ENCODE measurements at regions not wholly inside any gene's neighbourhood (a gene's known extent, or its start where the extent isn't known, plus 50 kb on each side); places are given as distances from the start of the nearest gene placed in this dataset.

GRCh38 chr11:97637701-97638100 is 1247.9 kb downstream of the JRKL start:
- no peak overlapping the region for H3K4me2 ChIP-seq
- no peaks in the 10 kb centered on the region for H3K9me2 ChIP-seq
- H2AFZ ChIP-seq (ENCODE audit: low read depth), result no peak overlapping the region
- TF ChIP-seq POLR2AphosphoS5 (IDR thresholded peaks at IDR 0.05; ENCODE audit: low read depth, low read length) (no peak), NRF1 (IDR thresholded peaks at IDR 0.05; ENCODE audit: low read depth, low read length) (no peak), RAD21 (IDR thresholded peaks at IDR 0.05; ENCODE audit: low read length) (no peak), MEF2A (IDR thresholded peaks at IDR 0.05; ENCODE audit: borderline replicate concordance, low read depth) (no peak)
- CTCF ChIA-PET, result no interaction called here
- H3K4me3 ChIP-seq (ENCODE audit: low read depth in 2 of 2, low read length in 1 of 2), result no peak overlapping the region
- H3K27ac ChIP-seq (ENCODE audit: low read depth in 2 of 2, low read length in 1 of 2), result no peak overlapping the region
- H3F3A ChIP-seq (replicated peaks; ENCODE audit: insufficient read depth), result no peaks in the 10 kb centered on the region
- no peaks in the 10 kb centered on the region for H3K79me2 ChIP-seq (ENCODE audit: insufficient read depth)
- no peaks in the 10 kb centered on the region for H4K20me1 ChIP-seq (ENCODE audit: insufficient read depth)
- H3K4me1 ChIP-seq (ENCODE audit: control insufficient read depth in 1 of 2, insufficient read depth in 2 of 2, low read depth in 1 of 2, low read length in 1 of 2), result no peaks in the 10 kb centered on the region
- H3K27me3 ChIP-seq (ENCODE audit: insufficient read depth), result no peaks in the 10 kb centered on the region
- no peak overlapping the region for H3K9ac ChIP-seq
- no peaks in the 10 kb centered on the region; the same call in 1 of the 2 replicates for H3K9me3 ChIP-seq
- H3K36me3 ChIP-seq (replicated peaks in 1 of 2; ENCODE audit: control insufficient read depth in 1 of 2, insufficient read depth in 2 of 2, low read length in 1 of 2), result no peaks in the 10 kb centered on the region
- DNase-seq, result no peak
- POLR2A ChIA-PET, result no interaction called here

GRCh38 chr11:97638641-97639224 is 1248.9 kb downstream of the JRKL start:
- Histone ChIP-seq H3K9me2 (no peaks in the 10 kb centered on the region), H3K9me3 (no peaks in the 10 kb centered on the region; the same call in 1 of the 2 replicates), H3K4me2 (no peak overlapping the region), H4K20me1 (ENCODE audit: insufficient read depth) (no peaks in the 10 kb centered on the region), H3K36me3 (replicated peaks in 1 of 2; ENCODE audit: control insufficient read depth in 1 of 2, insufficient read depth in 2 of 2, low read length in 1 of 2) (no peaks in the 10 kb centered on the region), H3F3A (replicated peaks; ENCODE audit: insufficient read depth) (no peaks in the 10 kb centered on the region), H3K27me3 (ENCODE audit: insufficient read depth) (no peaks in the 10 kb centered on the region), H3K79me2 (ENCODE audit: insufficient read depth) (no peaks in the 10 kb centered on the region), H3K27ac (ENCODE audit: low read depth in 2 of 2, low read length in 1 of 2) (no peak overlapping the region), H2AFZ (ENCODE audit: low read depth) (no peak overlapping the region), H3K4me3 (ENCODE audit: low read depth in 2 of 2, low read length in 1 of 2) (no peak overlapping the region), H3K4me1 (ENCODE audit: control insufficient read depth in 1 of 2, insufficient read depth in 2 of 2, low read depth in 1 of 2, low read length in 1 of 2) (no peaks in the 10 kb centered on the region), H3K9ac (no peak overlapping the region)
- WGBS (ENCODE audit: low lambda C conversion rate), result 3% methylated on average over 1 of the region's 1 CpG
- ChIA-PET POLR2A (no interaction called here), CTCF (interaction anchor here (0.9 kb wide), 1 partner anchor 44 kb away, joined by 3 read pairs; no protein-coding TSS in a partner anchor)
- no peak for TF ChIP-seq FOXJ3 (CRISPR knock-in tag; IDR thresholded peaks at IDR 0.05)
- TF ChIP-seq RCOR1 (IDR thresholded peaks at IDR 0.05; ENCODE audit: low read length), result no peak
- TF ChIP-seq, protein P1, sequence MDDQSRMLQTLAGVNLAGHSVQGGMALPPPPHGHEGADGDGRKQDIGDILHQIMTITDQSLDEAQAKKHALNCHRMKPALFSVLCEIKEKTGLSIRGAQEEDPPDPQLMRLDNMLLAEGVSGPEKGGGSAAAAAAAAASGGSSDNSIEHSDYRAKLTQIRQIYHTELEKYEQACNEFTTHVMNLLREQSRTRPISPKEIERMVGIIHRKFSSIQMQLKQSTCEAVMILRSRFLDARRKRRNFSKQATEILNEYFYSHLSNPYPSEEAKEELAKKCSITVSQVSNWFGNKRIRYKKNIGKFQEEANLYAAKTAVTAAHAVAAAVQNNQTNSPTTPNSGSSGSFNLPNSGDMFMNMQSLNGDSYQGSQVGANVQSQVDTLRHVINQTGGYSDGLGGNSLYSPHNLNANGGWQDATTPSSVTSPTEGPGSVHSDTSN (IDR thresholded peaks at IDR 0.05), result no peak
- TF ChIP-seq EZH2phosphoT487 (IDR thresholded peaks at IDR 0.05; ENCODE audit: borderline replicate concordance, low read depth), result no peak
- TF ChIP-seq MEF2A (IDR thresholded peaks at IDR 0.05; ENCODE audit: borderline replicate concordance, low read depth), result no peak
- no peak for TF ChIP-seq RXRA (IDR thresholded peaks at IDR 0.05; ENCODE audit: borderline replicate concordance, low read depth)
- no peak for TF ChIP-seq EP300 (IDR thresholded peaks at IDR 0.05; ENCODE audit: borderline replicate concordance in 1 of 2, low read depth in 1 of 2, low read length in 1 of 2)
- no peak for TF ChIP-seq ELF1 (IDR thresholded peaks at IDR 0.05)
- TF ChIP-seq FOXM1 (IDR thresholded peaks at IDR 0.05; ENCODE audit: low read depth), result no peak
- no peak for TF ChIP-seq MXI1 (IDR thresholded peaks at IDR 0.05; ENCODE audit: low read depth, low read length)
- no peak for TF ChIP-seq FOSL2 (IDR thresholded peaks at IDR 0.05; ENCODE audit: borderline replicate concordance, low read depth)
- no peak for TF ChIP-seq GATA2 (CRISPR knock-in tag; IDR thresholded peaks at IDR 0.05)
- no peak for TF ChIP-seq NRF1 (IDR thresholded peaks at IDR 0.05; ENCODE audit: low read depth, low read length)
- no peak for TF ChIP-seq YY1 (IDR thresholded peaks at IDR 0.05; ENCODE audit: low read depth)
- TF ChIP-seq, protein P2, sequence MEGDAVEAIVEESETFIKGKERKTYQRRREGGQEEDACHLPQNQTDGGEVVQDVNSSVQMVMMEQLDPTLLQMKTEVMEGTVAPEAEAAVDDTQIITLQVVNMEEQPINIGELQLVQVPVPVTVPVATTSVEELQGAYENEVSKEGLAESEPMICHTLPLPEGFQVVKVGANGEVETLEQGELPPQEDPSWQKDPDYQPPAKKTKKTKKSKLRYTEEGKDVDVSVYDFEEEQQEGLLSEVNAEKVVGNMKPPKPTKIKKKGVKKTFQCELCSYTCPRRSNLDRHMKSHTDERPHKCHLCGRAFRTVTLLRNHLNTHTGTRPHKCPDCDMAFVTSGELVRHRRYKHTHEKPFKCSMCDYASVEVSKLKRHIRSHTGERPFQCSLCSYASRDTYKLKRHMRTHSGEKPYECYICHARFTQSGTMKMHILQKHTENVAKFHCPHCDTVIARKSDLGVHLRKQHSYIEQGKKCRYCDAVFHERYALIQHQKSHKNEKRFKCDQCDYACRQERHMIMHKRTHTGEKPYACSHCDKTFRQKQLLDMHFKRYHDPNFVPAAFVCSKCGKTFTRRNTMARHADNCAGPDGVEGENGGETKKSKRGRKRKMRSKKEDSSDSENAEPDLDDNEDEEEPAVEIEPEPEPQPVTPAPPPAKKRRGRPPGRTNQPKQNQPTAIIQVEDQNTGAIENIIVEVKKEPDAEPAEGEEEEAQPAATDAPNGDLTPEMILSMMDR (IDR thresholded peaks at IDR 0.05), result no peak
- TF ChIP-seq, protein P3, sequence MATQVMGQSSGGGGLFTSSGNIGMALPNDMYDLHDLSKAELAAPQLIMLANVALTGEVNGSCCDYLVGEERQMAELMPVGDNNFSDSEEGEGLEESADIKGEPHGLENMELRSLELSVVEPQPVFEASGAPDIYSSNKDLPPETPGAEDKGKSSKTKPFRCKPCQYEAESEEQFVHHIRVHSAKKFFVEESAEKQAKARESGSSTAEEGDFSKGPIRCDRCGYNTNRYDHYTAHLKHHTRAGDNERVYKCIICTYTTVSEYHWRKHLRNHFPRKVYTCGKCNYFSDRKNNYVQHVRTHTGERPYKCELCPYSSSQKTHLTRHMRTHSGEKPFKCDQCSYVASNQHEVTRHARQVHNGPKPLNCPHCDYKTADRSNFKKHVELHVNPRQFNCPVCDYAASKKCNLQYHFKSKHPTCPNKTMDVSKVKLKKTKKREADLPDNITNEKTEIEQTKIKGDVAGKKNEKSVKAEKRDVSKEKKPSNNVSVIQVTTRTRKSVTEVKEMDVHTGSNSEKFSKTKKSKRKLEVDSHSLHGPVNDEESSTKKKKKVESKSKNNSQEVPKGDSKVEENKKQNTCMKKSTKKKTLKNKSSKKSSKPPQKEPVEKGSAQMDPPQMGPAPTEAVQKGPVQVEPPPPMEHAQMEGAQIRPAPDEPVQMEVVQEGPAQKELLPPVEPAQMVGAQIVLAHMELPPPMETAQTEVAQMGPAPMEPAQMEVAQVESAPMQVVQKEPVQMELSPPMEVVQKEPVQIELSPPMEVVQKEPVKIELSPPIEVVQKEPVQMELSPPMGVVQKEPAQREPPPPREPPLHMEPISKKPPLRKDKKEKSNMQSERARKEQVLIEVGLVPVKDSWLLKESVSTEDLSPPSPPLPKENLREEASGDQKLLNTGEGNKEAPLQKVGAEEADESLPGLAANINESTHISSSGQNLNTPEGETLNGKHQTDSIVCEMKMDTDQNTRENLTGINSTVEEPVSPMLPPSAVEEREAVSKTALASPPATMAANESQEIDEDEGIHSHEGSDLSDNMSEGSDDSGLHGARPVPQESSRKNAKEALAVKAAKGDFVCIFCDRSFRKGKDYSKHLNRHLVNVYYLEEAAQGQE (IDR thresholded peaks at IDR 0.05; ENCODE audit: low read depth, low read length), result no peak
- no peak for TF ChIP-seq RAD21 (IDR thresholded peaks at IDR 0.05; ENCODE audit: low read length)
- no peak for TF ChIP-seq POLR2AphosphoS5 (IDR thresholded peaks at IDR 0.05; ENCODE audit: low read depth, low read length)
- TF ChIP-seq SMC3 (IDR thresholded peaks at IDR 0.05; ENCODE audit: low read depth, low read length), result no peak
- no peak for TF ChIP-seq GABPA (IDR thresholded peaks at IDR 0.05; ENCODE audit: low read depth)
- DNase-seq, result no peak

Data from SK-N-SH (cell line).